Liver (tissue), 8 donors: ENCODE measurements at regions not wholly inside any gene's neighbourhood (a gene's known extent, or its start where the extent isn't known, plus 50 kb on each side); places are given as distances from the start of the nearest gene placed in this dataset.

Experiments
- DNase-seq: peaks from one replicate; pipeline ENCODE4 v3.0.0-alpha.2; 2017; ENCODE audit warnings: low spot score
- H3K27ac ChIP-seq, 2 donors: one replicate each; pipeline ENCODE4 v1.7.0; 2013; ENCODE audit warnings: inconsistent platforms in 2 of 2, low read length in 2 of 2, control low read depth in 1 of 2, low read depth in 1 of 2, mild to moderate bottlenecking in 1 of 2
- H3K27me3 ChIP-seq, 4 donors: one replicate each; pipeline versions ENCODE4 v1.6.1 to v1.7.0; 2013; ENCODE audit warnings: low read length in 3 of 4, inconsistent platforms in 1 of 4, mild to moderate bottlenecking in 1 of 4, moderate library complexity in 1 of 4; ENCODE audit not compliant: control insufficient read depth in 4 of 4, insufficient read depth in 4 of 4
- H3K36me3 ChIP-seq, 4 donors: one replicate each; pipeline versions ENCODE4 v1.6.1 to v1.7.0; 2013; ENCODE audit warnings: low read length in 3 of 4, mild to moderate bottlenecking in 3 of 4, low read depth in 1 of 4, moderate library complexity in 1 of 4; ENCODE audit not compliant: control insufficient read depth in 4 of 4, insufficient read depth in 3 of 4
- H3K4me1 ChIP-seq, 4 donors: one replicate each; pipeline versions ENCODE4 v1.6.1 to v1.7.0; 2013; ENCODE audit warnings: low read length in 3 of 4, mild to moderate bottlenecking in 3 of 4, moderate library complexity in 1 of 4; ENCODE audit not compliant: control insufficient read depth in 4 of 4, insufficient read depth in 4 of 4
- H3K4me3 ChIP-seq, 3 donors: one replicate each; pipeline versions ENCODE4 v1.6.1 to v1.7.0; 2013; ENCODE audit warnings: low read length in 3 of 3, control low read depth in 1 of 3, low read depth in 1 of 3, mild to moderate bottlenecking in 1 of 3
- H3K9ac ChIP-seq, 2 donors: one replicate each; pipeline ENCODE4 v1.7.0; 2013; ENCODE audit warnings: low read length in 2 of 2, mild to moderate bottlenecking in 2 of 2, moderate library complexity in 2 of 2, control low read depth in 1 of 2, low read depth in 1 of 2
- H3K9me3 ChIP-seq, 4 donors: one replicate each; pipeline versions ENCODE4 v1.6.1 to v1.7.0; 2013; ENCODE audit warnings: low read length in 3 of 4; ENCODE audit not compliant: control insufficient read depth in 4 of 4
- ATF3 ChIP-seq: IDR thresholded peaks from 2 replicates; pipeline ENCODE4 v1.6.1; 2016; ENCODE audit warnings: antibody characterized with exemption
- EGR1 ChIP-seq, 2 donors: IDR thresholded peaks; 2 replicates each; pipeline ENCODE4 v1.6.1; 2016 to 2018; ENCODE audit warnings: antibody characterized with exemption in 2 of 2, low read depth in 2 of 2
- FOXA1 ChIP-seq: IDR thresholded peaks from 2 replicates; pipeline ENCODE4 v1.6.1; 2016; ENCODE audit warnings: antibody characterized with exemption
- FOXA2 ChIP-seq: IDR thresholded peaks from 2 replicates; pipeline ENCODE4 v1.6.1; 2016; ENCODE audit warnings: antibody characterized with exemption
- GABPA ChIP-seq, 2 donors: IDR thresholded peaks in 1 of 2; conservative IDR thresholded peaks in 1 of 2; 2 replicates each; pipeline ENCODE4 v1.6.1; 2016; ENCODE audit warnings: antibody characterized with exemption in 2 of 2, mild to moderate bottlenecking in 1 of 2, moderate library complexity in 1 of 2
- HNF4A ChIP-seq, 2 donors: conservative IDR thresholded peaks; 2 replicates each; pipeline ENCODE4 v1.6.1; 2016; ENCODE audit warnings: antibody characterized with exemption in 2 of 2, mild to moderate bottlenecking in 2 of 2
- HNF4G ChIP-seq: IDR thresholded peaks from 2 replicates; pipeline ENCODE4 v1.6.1; 2016; ENCODE audit warnings: antibody characterized with exemption
- JUND ChIP-seq, 2 donors: IDR thresholded peaks; 2 replicates each; pipeline ENCODE4 v1.6.1; 2016; ENCODE audit warnings: antibody characterized with exemption in 2 of 2
- MAX ChIP-seq: IDR thresholded peaks from 2 replicates; pipeline ENCODE4 v1.6.1; 2016; ENCODE audit warnings: antibody characterized with exemption
- NR2F2 ChIP-seq: IDR thresholded peaks from 2 replicates; pipeline ENCODE4 v1.6.1; 2016; ENCODE audit warnings: antibody characterized with exemption
- RAD21 ChIP-seq, 2 donors: IDR thresholded peaks; 2 replicates each; pipeline ENCODE4 v1.6.1; 2016; ENCODE audit warnings: antibody characterized with exemption in 2 of 2, mild to moderate bottlenecking in 2 of 2
- RXRA ChIP-seq, 2 donors: IDR thresholded peaks; 2 replicates each; pipeline ENCODE4 v1.6.1; 2017 to 2018; ENCODE audit warnings: antibody characterized with exemption in 2 of 2, mild to moderate bottlenecking in 1 of 2
- SP1 ChIP-seq: IDR thresholded peaks from 2 replicates; pipeline ENCODE4 v1.6.1; 2018; ENCODE audit warnings: antibody characterized with exemption, mild to moderate bottlenecking
- TAF1 ChIP-seq: conservative IDR thresholded peaks from 2 replicates; pipeline ENCODE4 v1.6.1; 2016; ENCODE audit warnings: antibody characterized with exemption, mild to moderate bottlenecking
- YY1 ChIP-seq: IDR thresholded peaks from 2 replicates; pipeline ENCODE4 v1.6.1; 2016; ENCODE audit warnings: antibody characterized with exemption, mild to moderate bottlenecking
- ZBTB33 ChIP-seq: IDR thresholded peaks from 2 replicates; pipeline ENCODE4 v1.6.1; 2016; ENCODE audit warnings: antibody characterized with exemption
- WGBS: extraction: QIAGEN DNeasy Blood & Tissue Kit; methylation state at CpG from one replicate; pipeline ENCODE4 v1.1.7; 2013; 5-methylcytosine and 5-hydroxymethylcytosine counted together
- TF ChIP-seq, protein P1 (sequence below): fragments of 150-350 bp; IDR thresholded peaks from 2 replicates; pipeline ENCODE4 v1.5.1; 2017; ENCODE audit warnings: improper control_type of control experiment, low read depth, low read length; ENCODE audit not compliant: missing input control
- TF ChIP-seq, protein P2 (sequence below): IDR thresholded peaks from 2 replicates; pipeline ENCODE4 v1.6.1; 2016; ENCODE audit warnings: antibody characterized with exemption, mild to moderate bottlenecking
- donor health status: healthy.
- donor health status: healthy.
- donor health status: healthy.
- donor health status: healthy.
- donor health status: healthy.

DNA sequence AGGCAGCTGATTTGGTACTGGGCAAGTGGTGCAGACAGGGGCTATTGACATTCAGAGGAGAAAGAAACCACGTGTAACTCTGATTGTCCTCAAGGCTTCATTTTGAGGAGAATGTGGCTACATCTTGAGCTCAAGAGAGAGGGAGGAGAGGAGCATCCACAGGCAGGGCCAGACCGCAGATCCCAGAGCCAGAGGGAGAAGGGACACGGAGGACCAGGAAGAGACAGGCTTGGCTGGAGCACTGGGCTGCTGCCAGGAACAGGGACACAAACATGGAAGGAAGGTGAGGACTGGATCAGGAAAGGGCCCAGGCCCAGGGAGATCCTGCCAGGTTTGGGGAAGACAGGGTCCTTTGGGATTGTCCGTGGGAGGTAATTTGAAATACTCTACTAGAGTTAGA, 158.3 kb downstream of the GPAM start:
- H3K27me3 ChIP-seq, result no peaks in the 10 kb centered on the region
- no peaks in the 10 kb centered on the region for H3K36me3 ChIP-seq
- no peaks in the 10 kb centered on the region for H3K4me1 ChIP-seq
- no peak overlapping the region for H3K27ac ChIP-seq
- peaks cover 0 to 4% (median 0%) of the 10 kb centered on the region in 4 donors for H3K9me3 ChIP-seq
- H3K4me3 ChIP-seq, result no peak overlapping the region
- 85% methylated on average over 4 of the region's 4 CpGs for WGBS
- no peak for TF ChIP-seq RXRA (IDR thresholded peaks at IDR 0.05)
- TF ChIP-seq NR2F2, result no peak
- TF ChIP-seq, protein P1, sequence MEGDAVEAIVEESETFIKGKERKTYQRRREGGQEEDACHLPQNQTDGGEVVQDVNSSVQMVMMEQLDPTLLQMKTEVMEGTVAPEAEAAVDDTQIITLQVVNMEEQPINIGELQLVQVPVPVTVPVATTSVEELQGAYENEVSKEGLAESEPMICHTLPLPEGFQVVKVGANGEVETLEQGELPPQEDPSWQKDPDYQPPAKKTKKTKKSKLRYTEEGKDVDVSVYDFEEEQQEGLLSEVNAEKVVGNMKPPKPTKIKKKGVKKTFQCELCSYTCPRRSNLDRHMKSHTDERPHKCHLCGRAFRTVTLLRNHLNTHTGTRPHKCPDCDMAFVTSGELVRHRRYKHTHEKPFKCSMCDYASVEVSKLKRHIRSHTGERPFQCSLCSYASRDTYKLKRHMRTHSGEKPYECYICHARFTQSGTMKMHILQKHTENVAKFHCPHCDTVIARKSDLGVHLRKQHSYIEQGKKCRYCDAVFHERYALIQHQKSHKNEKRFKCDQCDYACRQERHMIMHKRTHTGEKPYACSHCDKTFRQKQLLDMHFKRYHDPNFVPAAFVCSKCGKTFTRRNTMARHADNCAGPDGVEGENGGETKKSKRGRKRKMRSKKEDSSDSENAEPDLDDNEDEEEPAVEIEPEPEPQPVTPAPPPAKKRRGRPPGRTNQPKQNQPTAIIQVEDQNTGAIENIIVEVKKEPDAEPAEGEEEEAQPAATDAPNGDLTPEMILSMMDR, result no peak
- TF ChIP-seq HNF4A (conservative IDR thresholded peaks at IDR 0.05), result no peak
- no peak for TF ChIP-seq GABPA (IDR thresholded peaks at IDR 0.05 in 1 of 2, conservative IDR thresholded peaks at IDR 0.05 in 1 of 2)
- TF ChIP-seq, protein P2, sequence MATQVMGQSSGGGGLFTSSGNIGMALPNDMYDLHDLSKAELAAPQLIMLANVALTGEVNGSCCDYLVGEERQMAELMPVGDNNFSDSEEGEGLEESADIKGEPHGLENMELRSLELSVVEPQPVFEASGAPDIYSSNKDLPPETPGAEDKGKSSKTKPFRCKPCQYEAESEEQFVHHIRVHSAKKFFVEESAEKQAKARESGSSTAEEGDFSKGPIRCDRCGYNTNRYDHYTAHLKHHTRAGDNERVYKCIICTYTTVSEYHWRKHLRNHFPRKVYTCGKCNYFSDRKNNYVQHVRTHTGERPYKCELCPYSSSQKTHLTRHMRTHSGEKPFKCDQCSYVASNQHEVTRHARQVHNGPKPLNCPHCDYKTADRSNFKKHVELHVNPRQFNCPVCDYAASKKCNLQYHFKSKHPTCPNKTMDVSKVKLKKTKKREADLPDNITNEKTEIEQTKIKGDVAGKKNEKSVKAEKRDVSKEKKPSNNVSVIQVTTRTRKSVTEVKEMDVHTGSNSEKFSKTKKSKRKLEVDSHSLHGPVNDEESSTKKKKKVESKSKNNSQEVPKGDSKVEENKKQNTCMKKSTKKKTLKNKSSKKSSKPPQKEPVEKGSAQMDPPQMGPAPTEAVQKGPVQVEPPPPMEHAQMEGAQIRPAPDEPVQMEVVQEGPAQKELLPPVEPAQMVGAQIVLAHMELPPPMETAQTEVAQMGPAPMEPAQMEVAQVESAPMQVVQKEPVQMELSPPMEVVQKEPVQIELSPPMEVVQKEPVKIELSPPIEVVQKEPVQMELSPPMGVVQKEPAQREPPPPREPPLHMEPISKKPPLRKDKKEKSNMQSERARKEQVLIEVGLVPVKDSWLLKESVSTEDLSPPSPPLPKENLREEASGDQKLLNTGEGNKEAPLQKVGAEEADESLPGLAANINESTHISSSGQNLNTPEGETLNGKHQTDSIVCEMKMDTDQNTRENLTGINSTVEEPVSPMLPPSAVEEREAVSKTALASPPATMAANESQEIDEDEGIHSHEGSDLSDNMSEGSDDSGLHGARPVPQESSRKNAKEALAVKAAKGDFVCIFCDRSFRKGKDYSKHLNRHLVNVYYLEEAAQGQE, result no peak
- TF ChIP-seq FOXA1, result no peak
- no peak for TF ChIP-seq ATF3
- no peak for TF ChIP-seq ZBTB33
- TF ChIP-seq HNF4G, result no peak
- no peak for TF ChIP-seq RAD21 (IDR thresholded peaks at IDR 0.05)
- TF ChIP-seq EGR1 (IDR thresholded peaks at IDR 0.05; ENCODE audit: low read depth in 2 of 2), result no peak
- no peak for TF ChIP-seq JUND (IDR thresholded peaks at IDR 0.05)
- no peak for TF ChIP-seq TAF1
- no peak for TF ChIP-seq MAX
- no peak for TF ChIP-seq YY1
- TF ChIP-seq SP1, result no peak
- no peak for TF ChIP-seq FOXA2
- DNase-seq, result no peak
- no peak overlapping the region for H3K9ac ChIP-seq
